SU-DHL-6 (cell line): ENCODE measurements at regions not wholly inside any gene's neighbourhood (a gene's known extent, or its start where the extent isn't known, plus 50 kb on each side); places are given as distances from the start of the nearest gene placed in this dataset.

Experiments used
- H2AFZ ChIP-seq: fragments of 200-600 bp; sonication (generic); 2 replicates; pipeline ENCODE4 v1.6.1; 2014; ENCODE audit warnings: low read depth, mild to moderate bottlenecking, moderate library complexity, mixed read lengths, antibody characterized with exemption, low read length; ENCODE audit not compliant: severe bottlenecking
- H3F3A ChIP-seq: fragments of 200-600 bp; shearing (Covaris generic); 2 replicates; pipeline ENCODE4 v1.6.0; 2016; ENCODE audit warnings: antibody characterized with exemption, mild to moderate bottlenecking; ENCODE audit not compliant: insufficient read depth
- H3K27ac ChIP-seq: fragments of 200-600 bp; sonication (generic); 2 replicates; pipeline ENCODE4 v1.5.1; 2016; ENCODE audit warnings: low read depth, mild to moderate bottlenecking, low read length, moderate library complexity, mixed read lengths
- H3K27me3 ChIP-seq: fragments of 200-600 bp; sonication (generic), shearing (Covaris generic); 2 replicates; pipeline ENCODE4 v1.6.0; 2014; ENCODE audit warnings: mild to moderate bottlenecking, low read length
- H3K36me3 ChIP-seq: fragments of 200-600 bp; sonication (generic); 2 replicates; pipeline ENCODE4 v1.6.1; 2014; ENCODE audit warnings: mild to moderate bottlenecking, low read length, mixed read lengths
- H3K4me2 ChIP-seq: fragments of 300-600, 200-600 bp; shearing (Covaris generic), sonication (generic); 2 replicates; pipeline ENCODE4 v1.6.0; 2014; ENCODE audit warnings: low read length, low read depth, mild to moderate bottlenecking; ENCODE audit not compliant: poor library complexity, severe bottlenecking
- H3K4me3 ChIP-seq: fragments of 200-600 bp; sonication (generic); 2 replicates; pipeline ENCODE4 v1.5.1; 2014; ENCODE audit warnings: antibody characterized with exemption, low read length, mild to moderate bottlenecking, mixed read lengths; ENCODE audit not compliant: insufficient read depth, poor library complexity, severe bottlenecking
- H3K79me2 ChIP-seq: fragments of 200-600 bp; sonication (generic); 2 replicates; pipeline ENCODE4 v1.6.1; 2014; ENCODE audit warnings: mild to moderate bottlenecking, low read length, moderate library complexity; ENCODE audit not compliant: insufficient read depth
- H3K9ac ChIP-seq: fragments of 200-600 bp; sonication (generic); 2 replicates; pipeline ENCODE4 v1.7.0; 2014; ENCODE audit warnings: mild to moderate bottlenecking, low read length
- H3K9me2 ChIP-seq: fragments of 200-600 bp; sonication (generic); replicated peaks from 2 replicates; pipeline ENCODE4 v1.6.1; 2014; ENCODE audit warnings: low read length; ENCODE audit not compliant: insufficient read depth
- H3K9me3 ChIP-seq: fragments of 200-600 bp; sonication (generic); 2 replicates; pipeline ENCODE4 v1.6.1; 2014; ENCODE audit warnings: low read length, mixed read lengths; ENCODE audit not compliant: insufficient read depth
- H4K20me1 ChIP-seq: fragments of 200-600 bp; sonication (generic); 2 replicates; pipeline ENCODE4 v1.6.1; 2014; ENCODE audit warnings: low read depth, mild to moderate bottlenecking, antibody characterized with exemption, low read length, moderate library complexity, mixed read lengths
- EZH2phosphoT487 ChIP-seq: fragments of 200-600 bp; sonication (generic), shearing (Covaris generic); conservative IDR thresholded peaks from 2 replicates; pipeline ENCODE4 v1.6.1; 2018; ENCODE audit warnings: mild to moderate bottlenecking, antibody characterized with exemption, low read length, moderate library complexity, mixed read lengths
- TF ChIP-seq, protein P1 (sequence below): fragments of 200-600 bp; sonication (generic); IDR thresholded peaks from one replicate; pipeline ENCODE4 v1.5.1; 2017; ENCODE audit warnings: antibody characterized with exemption, mild to moderate bottlenecking, low read length, moderate library complexity; ENCODE audit not compliant: insufficient read depth, poor library complexity, severe bottlenecking

DNA sequence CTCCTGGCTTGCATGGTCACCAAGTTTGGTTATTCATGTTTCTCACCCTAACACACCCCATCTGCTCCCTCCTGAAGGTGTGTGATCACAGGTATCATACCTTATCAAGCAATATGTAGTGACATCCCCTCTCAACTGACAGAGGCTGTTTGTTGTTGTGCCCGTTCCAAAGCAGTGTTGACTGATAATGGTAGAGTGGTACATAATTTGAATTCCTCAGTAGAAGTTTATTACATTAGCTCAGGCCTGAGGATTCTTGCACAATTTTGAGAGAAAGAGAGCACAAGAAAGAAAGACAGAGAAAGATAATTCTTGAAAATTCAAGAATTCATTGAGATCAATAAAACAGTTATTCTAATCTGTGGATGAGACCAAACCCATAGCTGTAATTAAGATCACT lies 69.1 kb upstream of the SATB1 start:
- Histone ChIP-seq H3K9ac (no peak overlapping the region), H3K4me2 (no peak overlapping the region), H3K9me2 (no peaks in the 10 kb centered on the region), H3K27ac (no peak overlapping the region), H2AFZ (no peak overlapping the region), H4K20me1 (no peaks in the 10 kb centered on the region), H3K9me3 (no peaks in the 10 kb centered on the region), H3F3A (no peaks in the 10 kb centered on the region), H3K79me2 (no peaks in the 10 kb centered on the region), H3K27me3 (no peaks in the 10 kb centered on the region), H3K4me3 (no peak overlapping the region), H3K36me3 (no peaks in the 10 kb centered on the region)
- no peak for TF ChIP-seq EZH2phosphoT487

- Histone ChIP-seq H3K4me2 (no peak overlapping the region), H3K36me3 (no peaks in the 10 kb centered on the region)
Measured at GRCh38 chr3:18489939-18490338, 64.8 kb upstream of the SATB1 start.

GRCh38 chr3:18483226-18483625 lies 58.1 kb upstream of the SATB1 start:
- H3F3A ChIP-seq = no peaks in the 10 kb centered on the region
- H4K20me1 ChIP-seq = no peaks in the 10 kb centered on the region
- TF ChIP-seq, protein P1, sequence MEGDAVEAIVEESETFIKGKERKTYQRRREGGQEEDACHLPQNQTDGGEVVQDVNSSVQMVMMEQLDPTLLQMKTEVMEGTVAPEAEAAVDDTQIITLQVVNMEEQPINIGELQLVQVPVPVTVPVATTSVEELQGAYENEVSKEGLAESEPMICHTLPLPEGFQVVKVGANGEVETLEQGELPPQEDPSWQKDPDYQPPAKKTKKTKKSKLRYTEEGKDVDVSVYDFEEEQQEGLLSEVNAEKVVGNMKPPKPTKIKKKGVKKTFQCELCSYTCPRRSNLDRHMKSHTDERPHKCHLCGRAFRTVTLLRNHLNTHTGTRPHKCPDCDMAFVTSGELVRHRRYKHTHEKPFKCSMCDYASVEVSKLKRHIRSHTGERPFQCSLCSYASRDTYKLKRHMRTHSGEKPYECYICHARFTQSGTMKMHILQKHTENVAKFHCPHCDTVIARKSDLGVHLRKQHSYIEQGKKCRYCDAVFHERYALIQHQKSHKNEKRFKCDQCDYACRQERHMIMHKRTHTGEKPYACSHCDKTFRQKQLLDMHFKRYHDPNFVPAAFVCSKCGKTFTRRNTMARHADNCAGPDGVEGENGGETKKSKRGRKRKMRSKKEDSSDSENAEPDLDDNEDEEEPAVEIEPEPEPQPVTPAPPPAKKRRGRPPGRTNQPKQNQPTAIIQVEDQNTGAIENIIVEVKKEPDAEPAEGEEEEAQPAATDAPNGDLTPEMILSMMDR = no peak
- TF ChIP-seq EZH2phosphoT487 = no peak
- H3K79me2 ChIP-seq = no peaks in the 10 kb centered on the region
- H3K9ac ChIP-seq = no peak overlapping the region
- H2AFZ ChIP-seq = no peak overlapping the region
- no peaks in the 10 kb centered on the region for H3K9me3 ChIP-seq
- H3K27me3 ChIP-seq = no peaks in the 10 kb centered on the region
- H3K27ac ChIP-seq = no peak overlapping the region
- H3K36me3 ChIP-seq = no peaks in the 10 kb centered on the region
- H3K4me2 ChIP-seq = no peak overlapping the region
- H3K4me3 ChIP-seq = no peak overlapping the region
- no peaks in the 10 kb centered on the region for H3K9me2 ChIP-seq

More at GRCh38 chr3:18489939-18490338, 64.8 kb upstream of the SATB1 start:
- H3K4me3 ChIP-seq = no peak overlapping the region
- H3K9me2 ChIP-seq = no peaks in the 10 kb centered on the region
- no peaks in the 10 kb centered on the region for H3F3A ChIP-seq
- no peak overlapping the region for H3K9ac ChIP-seq
- no peak overlapping the region for H3K27ac ChIP-seq
- no peaks in the 10 kb centered on the region for H3K79me2 ChIP-seq
- H2AFZ ChIP-seq = no peak overlapping the region
- H3K9me3 ChIP-seq = no peaks in the 10 kb centered on the region
- no peaks in the 10 kb centered on the region for H4K20me1 ChIP-seq
- TF ChIP-seq EZH2phosphoT487 = no peak
- TF ChIP-seq, protein P1 = no peak
- no peaks in the 10 kb centered on the region for H3K27me3 ChIP-seq

DNA sequence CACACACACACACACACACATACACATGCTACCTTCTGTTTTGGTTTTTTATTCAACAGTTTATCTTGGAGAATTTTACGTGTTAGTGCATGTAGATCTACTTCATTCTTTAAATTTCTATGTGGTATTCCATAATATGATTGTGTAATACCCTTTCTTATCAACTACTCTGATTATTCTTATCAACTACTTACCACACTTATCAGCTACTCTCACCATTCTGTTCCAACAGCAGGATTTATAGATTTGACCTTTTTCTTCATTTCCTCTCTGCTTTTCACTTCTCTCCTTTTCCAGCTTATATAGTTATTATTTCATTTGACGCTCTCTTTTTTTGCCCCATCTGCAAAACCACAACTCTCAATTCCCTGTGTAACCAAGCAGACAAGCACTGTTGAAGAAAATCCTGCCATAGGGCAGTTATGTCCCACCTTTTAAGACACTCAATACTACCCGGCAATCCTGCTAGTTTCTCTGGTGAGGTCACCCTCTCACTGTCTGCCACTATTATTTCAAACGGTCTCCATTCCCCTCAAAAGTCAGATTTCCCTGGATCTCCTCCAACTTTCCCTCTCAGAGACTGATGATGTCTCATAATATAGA lies 56.9 kb upstream of the SATB1 start:
- TF ChIP-seq, protein P1 = no peak
- TF ChIP-seq EZH2phosphoT487 = no peak

More for the DNA sequence above, 56.9 kb upstream of the SATB1 start:
- no peak overlapping the region for H3K4me2 ChIP-seq
- H3K27me3 ChIP-seq = no peaks in the 10 kb centered on the region
- no peak overlapping the region for H2AFZ ChIP-seq
- H3K4me3 ChIP-seq = no peak overlapping the region
- H4K20me1 ChIP-seq = no peaks in the 10 kb centered on the region
- H3K9me3 ChIP-seq = no peaks in the 10 kb centered on the region
- H3K9ac ChIP-seq = no peak overlapping the region
- H3K36me3 ChIP-seq = no peaks in the 10 kb centered on the region
- no peak overlapping the region for H3K27ac ChIP-seq
- no peaks in the 10 kb centered on the region for H3K9me2 ChIP-seq
- no peaks in the 10 kb centered on the region for H3K79me2 ChIP-seq
- no peaks in the 10 kb centered on the region for H3F3A ChIP-seq
